ENCODE measurements at regions not wholly inside any gene's neighbourhood (a gene's known extent, or its start where the extent isn't known, plus 50 kb on each side); places are given as distances from the start of the nearest gene placed in this dataset.

- no peaks in the 10 kb centered on the region for H3K9me3 ChIP-seq (ENCODE audit: insufficient read depth in 2 of 2, low read depth in 1 of 2, low read length in 1 of 2)
- H2BK120ac ChIP-seq (replicated peaks; ENCODE audit: low read depth, low read length) = no peak overlapping the region
- H3K56ac ChIP-seq (replicated peaks; ENCODE audit: insufficient read length, low read depth, low read length) = no peak overlapping the region
- ChIA-PET CTCF (ENCODE audit: partially characterized antibody) (no interaction called here), POLR2A (ENCODE audit: partially characterized antibody) (no interaction called here)
- DNase-seq (ENCODE audit: low read depth in 1 of 2, low spot score in 2 of 2) (no peak), FAIRE-seq (no peak)
- H2AK5ac ChIP-seq (ENCODE audit: low read depth, low read length) = no peak overlapping the region
- TF ChIP-seq EP300 (IDR thresholded peaks at IDR 0.05; ENCODE audit: borderline replicate concordance in 1 of 2, low read depth in 2 of 2, low read length in 2 of 2) (no peak), CTBP2 (IDR thresholded peaks at IDR 0.05; ENCODE audit: borderline replicate concordance, insufficient read depth, insufficient read length, low read length) (no peak), KDM1A (IDR thresholded peaks at IDR 0.05; ENCODE audit: borderline replicate concordance, low read length) (no peak), TAF1 (IDR thresholded peaks at IDR 0.05; ENCODE audit: low read depth, low read length) (no peak), HDAC6 (IDR thresholded peaks at IDR 0.05; ENCODE audit: low read depth, low read length) (no peak), RAD21 (IDR thresholded peaks at IDR 0.05 in 1 of 2, conservative IDR thresholded peaks at IDR 0.05 in 1 of 2; ENCODE audit: low read depth in 2 of 2, low read length in 2 of 2) (no peak), CREB1 (IDR thresholded peaks at IDR 0.05) (no peak), BCL11A (IDR thresholded peaks at IDR 0.05; ENCODE audit: low read depth in 2 of 2, low read length in 2 of 2) (no peak), EZH2 (IDR thresholded peaks at IDR 0.05; ENCODE audit: low read depth, low read length, severe bottlenecking) (no peak), FOSL1 (IDR thresholded peaks at IDR 0.05; ENCODE audit: insufficient read depth, low read depth, low read length) (no peak), GTF2F1 (IDR thresholded peaks at IDR 0.05; ENCODE audit: borderline replicate concordance, low read depth, low read length) (no peak), RFX5 (IDR thresholded peaks at IDR 0.05; ENCODE audit: borderline replicate concordance, low read depth, low read length) (no peak)
- H3K36me3 ChIP-seq (ENCODE audit: control insufficient read depth in 2 of 4, insufficient read depth in 4 of 4, low read length in 3 of 4) = no peaks in the 10 kb centered on the region
- no peak overlapping the region for H3K9ac ChIP-seq (replicated peaks in 1 of 4; ENCODE audit: extremely low read depth in 1 of 4, low read depth in 3 of 4, low read length in 3 of 4)
- H4K20me1 ChIP-seq (replicated peaks in 1 of 2; ENCODE audit: control insufficient read depth in 1 of 2, insufficient read depth in 2 of 2, low read length in 2 of 2) = no peaks in the 10 kb centered on the region
- H2AFZ ChIP-seq (ENCODE audit: low read length) = no peak overlapping the region
- H3K79me2 ChIP-seq (ENCODE audit: control insufficient read depth in 1 of 2, insufficient read depth in 2 of 2, low read length in 2 of 2) = no peaks in the 10 kb centered on the region
- 84% methylated on average over 4 of the region's 4 CpGs; no CpG with 5 or more reads in 1 of the 2 experiments for WGBS, 2 experiments (ENCODE audit: extremely low coverage in 1 of 2, insufficient coverage in 1 of 2, insufficient read length in 1 of 2, insufficient replicate concordance in 2 of 2, low coverage in 1 of 2, low lambda C conversion rate in 2 of 2, missing lambda C conversion rate in 1 of 2)
- H4K91ac ChIP-seq (replicated peaks; ENCODE audit: insufficient read length, low read length) = no peak overlapping the region
- no peak overlapping the region for H2BK20ac ChIP-seq (ENCODE audit: low read length)
- H2BK5ac ChIP-seq (ENCODE audit: low read depth, low read length) = no peak overlapping the region
- H3K27me3 ChIP-seq (replicated peaks in 1 of 4; ENCODE audit: control insufficient read depth in 3 of 4, extremely low read depth in 1 of 4, insufficient read depth in 3 of 4, low read length in 3 of 4) = no peaks in the 10 kb centered on the region; a peak in 1 of 7 replicates
- no peak overlapping the region for H2BK12ac ChIP-seq (ENCODE audit: low read depth, low read length)
- H3K18ac ChIP-seq (ENCODE audit: extremely low read depth, low read length) = no peak overlapping the region
- H3K23ac ChIP-seq (ENCODE audit: insufficient read length) = no peak overlapping the region
- H3K4ac ChIP-seq (replicated peaks; ENCODE audit: insufficient read length, low read depth, low read length) = no peak overlapping the region
- H4K5ac ChIP-seq (ENCODE audit: insufficient read length, low read depth, low read length) = no peak overlapping the region
- no peaks in the 10 kb centered on the region; the same call in 1 of the 2 replicates for H3K23me2 ChIP-seq (ENCODE audit: low read depth, low read length)
- H3K79me1 ChIP-seq (ENCODE audit: low read depth, low read length) = no peaks in the 10 kb centered on the region
- no peak overlapping the region for H3K27ac ChIP-seq (ENCODE audit: low read depth, low read length)
- no peaks in the 10 kb centered on the region for H3K4me1 ChIP-seq (replicated peaks in 1 of 4; ENCODE audit: control insufficient read depth in 3 of 4, insufficient read depth in 4 of 4, low read length in 3 of 4)
- no peak overlapping the region for H3K4me3 ChIP-seq (ENCODE audit: extremely low read depth in 1 of 4, insufficient read depth in 2 of 4, low read depth in 3 of 4, low read length in 4 of 4)
- H4K8ac ChIP-seq (ENCODE audit: extremely low read depth, insufficient read depth, low read length) = no peak overlapping the region
- H3K4me2 ChIP-seq (ENCODE audit: insufficient read depth in 1 of 2, low read depth in 2 of 2, low read length in 2 of 2) = no peak overlapping the region
- no peak overlapping the region for H2BK15ac ChIP-seq (ENCODE audit: low read length)
- H3K14ac ChIP-seq (ENCODE audit: insufficient read length) = no peak overlapping the region
Measured at GRCh38 chr13:68190818-68191217, 960.7 kb upstream of the PCDH9 start.

Data from H1 (cell line).